NCI-H345 treated with DMSO at 0.1 percent for 48 hours (cell line): ENCODE measurements at regions not wholly inside any gene's neighbourhood (a gene's known extent, or its start where the extent isn't known, plus 50 kb on each side); places are given as distances from the start of the nearest gene placed in this dataset.

ENCODE experiments used
- DNase-seq: peaks from one replicate; lab custom pipeline; 2025; ENCODE audit not compliant: unreplicated experiment; lab: John Stamatoyannopoulos, UW

GRCh38 chr6:104431096-104431495 is 428.6 kb downstream of the HACE1 start:
- DNase-seq = no peak

- no peak for DNase-seq
Measured at GRCh38 chr6:104428184-104428583, 431.5 kb downstream of the HACE1 start.

GRCh38 chr6:104423691-104424090 is 436.0 kb downstream of the HACE1 start:
- no peak for DNase-seq

- no peak for DNase-seq
Measured at GRCh38 chr6:104421650-104422049, 438.1 kb downstream of the HACE1 start.

GRCh38 chr6:104418839-104419238 is 440.9 kb downstream of the HACE1 start:
- DNase-seq = no peak

GRCh38 chr6:104418125-104418524 is 441.6 kb downstream of the HACE1 start:
- DNase-seq = no peak

GRCh38 chr6:104414723-104415122 is 445.0 kb downstream of the HACE1 start:
- DNase-seq = peak; percentile 72

- no peak for DNase-seq
Measured at GRCh38 chr6:104413767-104414166, 446.0 kb downstream of the HACE1 start.

GRCh38 chr6:104411302-104411701 is 448.4 kb downstream of the HACE1 start:
- DNase-seq = no peak

GRCh38 chr6:104409913-104410312 is 449.8 kb downstream of the HACE1 start:
- no peak for DNase-seq

- DNase-seq = no peak
Measured at GRCh38 chr6:104407957-104408356, 451.8 kb downstream of the HACE1 start.

- DNase-seq = no peak
Measured at GRCh38 chr6:104404377-104404776, 455.3 kb downstream of the HACE1 start.

- no peak for DNase-seq
Measured at GRCh38 chr6:104402572-104402971, 457.1 kb downstream of the HACE1 start.

GRCh38 chr6:104401926-104402325 is 457.8 kb downstream of the HACE1 start:
- DNase-seq = no peak

- DNase-seq = no peak
Measured at GRCh38 chr6:104400844-104401243, 458.9 kb downstream of the HACE1 start.

GRCh38 chr6:104396077-104396476 is 463.6 kb downstream of the HACE1 start:
- DNase-seq = no peak

- DNase-seq = no peak
Measured at GRCh38 chr6:104381907-104382306, 477.8 kb downstream of the HACE1 start.

- no peak for DNase-seq
Measured at GRCh38 chr6:104365451-104366234, 494.1 kb downstream of the HACE1 start.

- DNase-seq = no peak
Measured at GRCh38 chr6:104357928-104358327, 501.8 kb downstream of the HACE1 start.

GRCh38 chr6:104356197-104356596 is 503.5 kb downstream of the HACE1 start:
- DNase-seq = no peak

GRCh38 chr6:104349191-104349590 is 510.5 kb downstream of the HACE1 start:
- DNase-seq = no peak

GRCh38 chr6:104344223-104344622 is 515.5 kb downstream of the HACE1 start:
- no peak for DNase-seq

- DNase-seq = no peak
Measured at GRCh38 chr6:104332364-104332763, 527.4 kb downstream of the HACE1 start.
